ENCODE measurements at regions not wholly inside any gene's neighbourhood (a gene's known extent, or its start where the extent isn't known, plus 50 kb on each side); places are given as distances from the start of the nearest gene placed in this dataset.

DNA sequence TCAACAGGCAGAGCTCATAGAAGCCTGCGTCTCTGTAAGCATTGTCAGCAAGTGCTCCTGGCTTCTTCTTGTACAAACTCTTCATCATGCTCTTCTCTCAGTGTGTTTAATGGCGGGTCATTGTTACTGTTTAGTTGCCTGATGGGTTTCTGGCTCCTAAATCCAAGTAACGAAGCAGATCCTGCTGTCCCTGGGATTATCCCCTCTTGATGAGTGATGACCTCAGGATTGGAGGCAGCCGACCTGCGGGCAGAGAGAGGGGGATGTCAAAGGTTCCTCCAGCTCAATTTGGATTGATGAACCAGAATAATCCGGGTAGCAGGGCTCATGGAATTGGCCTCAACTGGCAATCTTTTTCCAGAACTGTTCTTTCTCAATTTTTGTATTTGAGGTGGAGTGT lies 66.1 kb upstream of the BARHL2 start:
- no peak overlapping the region for H3K27ac ChIP-seq (ENCODE audit: low read depth, low read length)

DNA sequence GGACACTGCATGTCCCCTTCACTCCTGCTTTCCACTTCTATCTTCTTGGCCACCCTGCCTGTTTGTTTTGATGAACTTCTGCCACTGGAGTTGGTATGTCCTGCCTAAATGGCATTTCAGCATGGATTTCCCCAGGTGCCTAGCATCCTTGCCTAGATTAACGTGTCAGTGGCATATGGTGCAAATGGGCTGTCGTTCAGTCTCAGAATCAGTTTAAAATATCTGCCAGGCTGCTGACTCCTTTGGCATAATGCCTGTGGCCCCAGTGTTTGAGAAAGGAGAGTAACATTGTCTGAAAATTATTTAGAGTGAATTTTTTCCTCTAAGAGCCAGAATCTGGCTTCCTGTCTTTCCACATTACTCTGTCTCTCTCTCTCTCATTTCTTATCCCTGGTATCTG lies 64.9 kb upstream of the BARHL2 start:
- peaks cover 4% of the 10 kb centered on the region for H3K27me3 ChIP-seq (ENCODE audit: control insufficient read depth, insufficient read depth, low read length, poor library complexity, severe bottlenecking)
- no peak overlapping the region for H3K4me3 Mint-ChIP-seq
- no peaks in the 10 kb centered on the region for H3K9me3 Mint-ChIP-seq
- H3K9me3 ChIP-seq (ENCODE audit: control insufficient read depth, low read length) = no peaks in the 10 kb centered on the region
- no peak overlapping the region for H3K27ac ChIP-seq (ENCODE audit: low read depth, low read length)
- no peak overlapping the region for H3K9ac ChIP-seq (ENCODE audit: extremely low read depth, low read length, poor library complexity, severe bottlenecking)
- H3K4me3 ChIP-seq (ENCODE audit: low read length) = no peak overlapping the region
- no peaks in the 10 kb centered on the region for H3K4me1 ChIP-seq (ENCODE audit: control insufficient read depth, insufficient read depth, low read length)
- no peak overlapping the region for H3K27ac Mint-ChIP-seq
- no peak for DNase-seq
- WGBS, 2 experiments (ENCODE audit: insufficient coverage in 1 of 2, insufficient read length in 1 of 2) = 95 to 100% methylated on average over 2 of the region's 2 CpGs
- no peaks in the 10 kb centered on the region for H3K27me3 Mint-ChIP-seq (ENCODE audit: insufficient read depth)
- no peaks in the 10 kb centered on the region for H3K36me3 Mint-ChIP-seq (ENCODE audit: low read depth)
- no peaks in the 10 kb centered on the region for H3K36me3 ChIP-seq (ENCODE audit: control insufficient read depth, insufficient read depth, low read length)
- TF ChIP-seq, protein P1, sequence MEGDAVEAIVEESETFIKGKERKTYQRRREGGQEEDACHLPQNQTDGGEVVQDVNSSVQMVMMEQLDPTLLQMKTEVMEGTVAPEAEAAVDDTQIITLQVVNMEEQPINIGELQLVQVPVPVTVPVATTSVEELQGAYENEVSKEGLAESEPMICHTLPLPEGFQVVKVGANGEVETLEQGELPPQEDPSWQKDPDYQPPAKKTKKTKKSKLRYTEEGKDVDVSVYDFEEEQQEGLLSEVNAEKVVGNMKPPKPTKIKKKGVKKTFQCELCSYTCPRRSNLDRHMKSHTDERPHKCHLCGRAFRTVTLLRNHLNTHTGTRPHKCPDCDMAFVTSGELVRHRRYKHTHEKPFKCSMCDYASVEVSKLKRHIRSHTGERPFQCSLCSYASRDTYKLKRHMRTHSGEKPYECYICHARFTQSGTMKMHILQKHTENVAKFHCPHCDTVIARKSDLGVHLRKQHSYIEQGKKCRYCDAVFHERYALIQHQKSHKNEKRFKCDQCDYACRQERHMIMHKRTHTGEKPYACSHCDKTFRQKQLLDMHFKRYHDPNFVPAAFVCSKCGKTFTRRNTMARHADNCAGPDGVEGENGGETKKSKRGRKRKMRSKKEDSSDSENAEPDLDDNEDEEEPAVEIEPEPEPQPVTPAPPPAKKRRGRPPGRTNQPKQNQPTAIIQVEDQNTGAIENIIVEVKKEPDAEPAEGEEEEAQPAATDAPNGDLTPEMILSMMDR (conservative IDR thresholded peaks at IDR 0.05) = no peak
- H3K4me1 Mint-ChIP-seq = peaks cover 8% of the 10 kb centered on the region

More for the DNA sequence above, 66.1 kb upstream of the BARHL2 start:
- Mint-ChIP-seq H3K9me3 (no peaks in the 10 kb centered on the region), H3K4me3 (no peak overlapping the region), H3K27ac (no peak overlapping the region), H3K27me3 (ENCODE audit: insufficient read depth) (no peaks in the 10 kb centered on the region), H3K4me1 (peaks cover 8% of the 10 kb centered on the region), H3K36me3 (ENCODE audit: low read depth) (no peaks in the 10 kb centered on the region)
- peaks cover 4% of the 10 kb centered on the region for H3K27me3 ChIP-seq (ENCODE audit: control insufficient read depth, insufficient read depth, low read length, poor library complexity, severe bottlenecking)
- 82 to 89% methylated on average over 4 to 6 of the region's 6 CpGs for WGBS, 2 experiments (ENCODE audit: insufficient coverage in 1 of 2, insufficient read length in 1 of 2)
- no peak overlapping the region for H3K9ac ChIP-seq (ENCODE audit: extremely low read depth, low read length, poor library complexity, severe bottlenecking)
- TF ChIP-seq, protein P1 (conservative IDR thresholded peaks at IDR 0.05) = no peak
- H3K9me3 ChIP-seq (ENCODE audit: control insufficient read depth, low read length) = no peaks in the 10 kb centered on the region
- no peak for DNase-seq
- no peak overlapping the region for H3K4me3 ChIP-seq (ENCODE audit: low read length)
- no peaks in the 10 kb centered on the region for H3K36me3 ChIP-seq (ENCODE audit: control insufficient read depth, insufficient read depth, low read length)
- no peaks in the 10 kb centered on the region for H3K4me1 ChIP-seq (ENCODE audit: control insufficient read depth, insufficient read depth, low read length)

GRCh38 chr1:90781534-90781933 lies 64.4 kb upstream of the BARHL2 start:
- no peaks in the 10 kb centered on the region for H3K4me1 ChIP-seq (ENCODE audit: control insufficient read depth, insufficient read depth, low read length)
- no peaks in the 10 kb centered on the region for H3K36me3 Mint-ChIP-seq (ENCODE audit: low read depth)
- no peak overlapping the region for H3K27ac Mint-ChIP-seq
- H3K4me1 Mint-ChIP-seq = peaks cover 8% of the 10 kb centered on the region
- no peak overlapping the region for H3K4me3 ChIP-seq (ENCODE audit: low read length)
- no peak overlapping the region for H3K9ac ChIP-seq (ENCODE audit: extremely low read depth, low read length, poor library complexity, severe bottlenecking)
- DNase-seq = no peak
- no peaks in the 10 kb centered on the region for H3K27me3 ChIP-seq (ENCODE audit: control insufficient read depth, insufficient read depth, low read length, poor library complexity, severe bottlenecking)
- TF ChIP-seq, protein P1 (conservative IDR thresholded peaks at IDR 0.05) = no peak
- H3K9me3 ChIP-seq (ENCODE audit: control insufficient read depth, low read length) = no peaks in the 10 kb centered on the region
- no peaks in the 10 kb centered on the region for H3K27me3 Mint-ChIP-seq (ENCODE audit: insufficient read depth)
- H3K27ac ChIP-seq (ENCODE audit: low read depth, low read length) = no peak overlapping the region
- H3K36me3 ChIP-seq (ENCODE audit: control insufficient read depth, insufficient read depth, low read length) = no peaks in the 10 kb centered on the region
- H3K9me3 Mint-ChIP-seq = no peaks in the 10 kb centered on the region
- 93 to 94% methylated on average over 5 to 6 of the region's 6 CpGs for WGBS, 2 experiments (ENCODE audit: insufficient coverage in 1 of 2, insufficient read length in 1 of 2)
- no peak overlapping the region for H3K4me3 Mint-ChIP-seq

Data from endodermal cell (in vitro differentiated cells).